ENCODE measurements at regions not wholly inside any gene's neighbourhood (a gene's known extent, or its start where the extent isn't known, plus 50 kb on each side); places are given as distances from the start of the nearest gene placed in this dataset.

DNA sequence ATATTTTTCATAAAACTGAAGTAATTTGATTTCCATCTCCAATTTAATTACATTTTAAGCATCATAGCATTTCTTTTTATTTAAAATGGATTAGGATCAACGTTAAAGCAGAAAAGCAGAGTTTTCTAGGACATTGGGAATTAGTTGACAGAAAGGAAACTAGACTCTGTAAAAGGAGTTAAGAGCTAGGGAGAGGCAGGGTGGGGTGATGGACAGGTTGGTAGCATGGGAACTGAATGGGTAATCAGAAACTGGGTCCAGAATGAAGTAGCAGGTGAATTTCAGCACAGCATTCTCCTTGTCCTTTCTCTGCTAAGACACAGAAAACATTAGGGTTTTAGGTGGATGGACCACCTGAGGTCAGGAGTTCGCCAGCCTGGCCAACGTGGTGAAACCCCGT lies 97.6 kb downstream of the ANAPC4 start:
- H3K4me3 ChIP-seq (ENCODE audit: low read depth in 1 of 2, low read length in 2 of 2) = no peak overlapping the region
- H3K9ac ChIP-seq (ENCODE audit: low read depth in 1 of 2, low read length in 2 of 2) = no peak overlapping the region
- no peaks in the 10 kb centered on the region for H3K36me3 ChIP-seq (ENCODE audit: control insufficient read depth in 1 of 2, insufficient read depth in 2 of 2, low read length in 2 of 2)
- peaks cover 0 to 18% of the 10 kb centered on the region in 2 donors for H3K4me1 ChIP-seq (ENCODE audit: control insufficient read depth in 1 of 2, insufficient read depth in 2 of 2, low read length in 2 of 2)
- no peaks in the 10 kb centered on the region for H3K9me3 ChIP-seq (ENCODE audit: control insufficient read depth in 1 of 2, low read length in 2 of 2)
- H3K27ac ChIP-seq (ENCODE audit: low read depth, low read length) = no peak overlapping the region
- no peaks in the 10 kb centered on the region for H3K27me3 ChIP-seq (ENCODE audit: control insufficient read depth in 1 of 2, insufficient read depth in 2 of 2, low read length in 2 of 2)

DNA sequence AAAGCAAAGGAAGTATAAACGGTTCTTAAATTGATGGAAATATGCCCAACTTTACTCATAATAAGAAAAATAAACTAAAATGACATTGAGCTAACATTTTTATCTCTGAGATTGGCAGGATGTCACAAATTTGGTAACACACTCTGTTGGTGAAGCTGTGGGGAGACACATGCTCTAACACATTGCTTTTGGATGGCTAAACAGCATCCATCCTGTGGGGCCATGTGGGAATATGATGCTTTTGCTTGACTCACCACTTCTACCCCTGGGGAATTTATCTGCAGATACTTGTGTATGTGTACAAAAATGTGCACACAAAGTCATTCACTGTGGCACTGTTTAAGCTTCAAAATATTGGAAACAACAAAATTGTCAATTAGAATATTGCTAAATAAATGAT lies 100.2 kb downstream of the ANAPC4 start:
- Histone ChIP-seq H3K4me3 (ENCODE audit: low read depth in 1 of 2, low read length in 2 of 2) (no peak overlapping the region), H3K36me3 (ENCODE audit: control insufficient read depth in 1 of 2, insufficient read depth in 2 of 2, low read length in 2 of 2) (no peaks in the 10 kb centered on the region), H3K9me3 (ENCODE audit: control insufficient read depth in 1 of 2, low read length in 2 of 2) (no peaks in the 10 kb centered on the region), H3K9ac (ENCODE audit: low read depth in 1 of 2, low read length in 2 of 2) (no peak overlapping the region), H3K27me3 (ENCODE audit: control insufficient read depth in 1 of 2, insufficient read depth in 2 of 2, low read length in 2 of 2) (no peaks in the 10 kb centered on the region), H3K4me1 (ENCODE audit: control insufficient read depth in 1 of 2, insufficient read depth in 2 of 2, low read length in 2 of 2) (peaks cover 0 to 18% of the 10 kb centered on the region in 2 donors), H3K27ac (ENCODE audit: low read depth, low read length) (no peak overlapping the region)

DNA sequence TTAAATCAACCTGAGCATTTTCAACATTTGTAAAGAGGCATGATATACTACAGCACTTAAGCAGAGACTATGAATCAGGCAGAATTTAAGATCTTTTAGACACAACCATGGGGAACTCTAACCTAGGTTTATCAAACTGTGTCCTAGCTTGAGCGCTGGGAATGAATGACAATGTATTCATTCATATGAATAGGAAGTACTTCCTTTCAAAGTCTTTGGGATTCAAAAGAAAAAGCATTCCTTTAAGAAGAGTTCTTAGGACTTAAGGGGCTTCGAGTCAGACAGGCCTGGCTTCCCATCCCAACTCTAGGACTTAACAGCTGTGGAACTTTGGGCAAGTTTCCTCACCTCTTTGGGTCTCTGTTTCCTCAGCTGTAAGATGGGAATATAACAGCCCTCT lies 104.6 kb downstream of the ANAPC4 start:
- H3K27me3 ChIP-seq (ENCODE audit: control insufficient read depth in 1 of 2, insufficient read depth in 2 of 2, low read length in 2 of 2) = no peaks in the 10 kb centered on the region
- H3K36me3 ChIP-seq (ENCODE audit: control insufficient read depth in 1 of 2, insufficient read depth in 2 of 2, low read length in 2 of 2) = no peaks in the 10 kb centered on the region
- no peak overlapping the region for H3K27ac ChIP-seq (ENCODE audit: low read depth, low read length)
- H3K4me3 ChIP-seq (ENCODE audit: low read depth in 1 of 2, low read length in 2 of 2) = no peak overlapping the region
- H3K4me1 ChIP-seq (ENCODE audit: control insufficient read depth in 1 of 2, insufficient read depth in 2 of 2, low read length in 2 of 2) = peaks cover 0 to 6% of the 10 kb centered on the region in 2 donors
- H3K9ac ChIP-seq (ENCODE audit: low read depth in 1 of 2, low read length in 2 of 2) = no peak overlapping the region
- no peaks in the 10 kb centered on the region for H3K9me3 ChIP-seq (ENCODE audit: control insufficient read depth in 1 of 2, low read length in 2 of 2)

DNA sequence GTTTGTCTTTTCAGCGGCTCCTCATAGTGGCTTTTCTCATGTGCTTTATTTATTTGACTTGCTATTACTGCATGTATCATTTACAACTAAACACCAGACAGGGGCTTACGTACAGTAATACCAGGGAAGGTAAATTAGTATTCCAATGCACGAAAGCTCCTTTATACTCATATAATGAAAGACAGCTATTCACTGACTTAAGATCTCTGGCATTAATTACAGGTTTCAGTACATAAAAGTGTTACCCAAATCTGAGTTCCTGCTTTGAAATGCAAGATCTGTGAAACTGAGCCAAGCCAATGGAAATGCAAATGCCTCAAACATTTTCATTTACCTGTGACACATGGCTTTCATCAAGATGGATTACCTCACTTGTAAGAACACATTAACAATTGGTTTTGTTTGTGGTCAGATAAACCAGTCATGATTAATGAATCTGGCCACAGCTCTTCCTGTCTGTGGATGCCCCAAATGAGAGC lies 107.2 kb downstream of the ANAPC4 start:
- peaks cover 0 to 6% of the 10 kb centered on the region in 2 donors for H3K4me1 ChIP-seq (ENCODE audit: control insufficient read depth in 1 of 2, insufficient read depth in 2 of 2, low read length in 2 of 2)
- H3K9me3 ChIP-seq (ENCODE audit: control insufficient read depth in 1 of 2, low read length in 2 of 2) = peaks cover 5 to 10% of the 10 kb centered on the region in 2 donors
- no peak overlapping the region for H3K9ac ChIP-seq (ENCODE audit: low read depth in 1 of 2, low read length in 2 of 2)
- H3K27ac ChIP-seq (ENCODE audit: low read depth, low read length) = no peak overlapping the region
- H3K36me3 ChIP-seq (ENCODE audit: control insufficient read depth in 1 of 2, insufficient read depth in 2 of 2, low read length in 2 of 2) = no peaks in the 10 kb centered on the region
- no peak overlapping the region for H3K4me3 ChIP-seq (ENCODE audit: low read depth in 1 of 2, low read length in 2 of 2)
- H3K27me3 ChIP-seq (ENCODE audit: control insufficient read depth in 1 of 2, insufficient read depth in 2 of 2, low read length in 2 of 2) = no peaks in the 10 kb centered on the region

DNA sequence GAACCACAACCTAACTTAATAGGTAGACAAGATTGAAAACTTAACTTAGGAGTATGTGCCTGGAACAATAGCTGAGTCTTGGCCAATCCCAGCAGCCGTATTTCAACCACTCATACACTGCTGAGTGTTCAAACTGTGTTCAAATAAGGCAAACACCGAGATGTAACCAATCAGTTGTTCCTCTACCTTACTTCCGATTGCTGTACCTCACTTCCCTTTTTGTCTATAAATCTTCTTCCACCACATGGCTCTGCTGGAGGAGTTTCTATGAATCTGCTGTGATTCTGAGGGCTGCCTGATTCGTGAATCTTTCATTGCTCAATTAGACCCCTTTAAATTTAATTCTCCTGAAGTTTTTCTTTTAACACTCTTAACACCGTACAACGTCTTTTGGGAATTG lies 108.0 kb downstream of the ANAPC4 start:
- Histone ChIP-seq H3K9me3 (ENCODE audit: control insufficient read depth in 1 of 2, low read length in 2 of 2) (peaks cover 5 to 10% of the 10 kb centered on the region in 2 donors), H3K9ac (ENCODE audit: low read depth in 1 of 2, low read length in 2 of 2) (no peak overlapping the region), H3K36me3 (ENCODE audit: control insufficient read depth in 1 of 2, insufficient read depth in 2 of 2, low read length in 2 of 2) (no peaks in the 10 kb centered on the region), H3K4me3 (ENCODE audit: low read depth in 1 of 2, low read length in 2 of 2) (no peak overlapping the region), H3K4me1 (ENCODE audit: control insufficient read depth in 1 of 2, insufficient read depth in 2 of 2, low read length in 2 of 2) (peaks cover 0 to 6% of the 10 kb centered on the region in 2 donors), H3K27ac (ENCODE audit: low read depth, low read length) (no peak overlapping the region), H3K27me3 (ENCODE audit: control insufficient read depth in 1 of 2, insufficient read depth in 2 of 2, low read length in 2 of 2) (no peaks in the 10 kb centered on the region)

DNA sequence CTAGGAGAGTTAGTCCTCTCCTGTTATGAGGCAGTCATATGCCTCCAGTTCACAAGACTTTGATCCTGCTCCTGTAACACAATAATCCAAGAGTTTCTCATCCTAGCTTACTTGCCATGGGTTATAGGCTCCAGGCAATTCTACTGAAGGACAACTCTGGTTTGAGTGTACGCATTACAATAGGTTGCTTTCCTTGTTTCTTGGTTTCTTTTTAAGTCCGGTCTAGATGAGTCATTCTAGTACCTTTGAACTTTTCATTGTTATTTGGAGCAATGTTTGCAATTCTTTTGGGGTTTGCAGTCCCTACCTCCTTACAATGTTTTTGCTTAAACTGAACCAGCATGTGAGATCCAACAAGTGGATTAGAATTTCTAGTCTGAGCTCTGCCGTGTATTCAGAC lies 109.1 kb downstream of the ANAPC4 start:
- H3K36me3 ChIP-seq (ENCODE audit: control insufficient read depth in 1 of 2, insufficient read depth in 2 of 2, low read length in 2 of 2) = no peaks in the 10 kb centered on the region
- H3K27me3 ChIP-seq (ENCODE audit: control insufficient read depth in 1 of 2, insufficient read depth in 2 of 2, low read length in 2 of 2) = no peaks in the 10 kb centered on the region
- H3K9me3 ChIP-seq (ENCODE audit: control insufficient read depth in 1 of 2, low read length in 2 of 2) = peaks cover 5 to 10% of the 10 kb centered on the region in 2 donors
- H3K4me3 ChIP-seq (ENCODE audit: low read depth in 1 of 2, low read length in 2 of 2) = no peak overlapping the region
- H3K4me1 ChIP-seq (ENCODE audit: control insufficient read depth in 1 of 2, insufficient read depth in 2 of 2, low read length in 2 of 2) = peaks cover 0 to 6% of the 10 kb centered on the region in 2 donors
- H3K9ac ChIP-seq (ENCODE audit: low read depth in 1 of 2, low read length in 2 of 2) = no peak overlapping the region
- H3K27ac ChIP-seq (ENCODE audit: low read depth, low read length) = no peak overlapping the region

DNA sequence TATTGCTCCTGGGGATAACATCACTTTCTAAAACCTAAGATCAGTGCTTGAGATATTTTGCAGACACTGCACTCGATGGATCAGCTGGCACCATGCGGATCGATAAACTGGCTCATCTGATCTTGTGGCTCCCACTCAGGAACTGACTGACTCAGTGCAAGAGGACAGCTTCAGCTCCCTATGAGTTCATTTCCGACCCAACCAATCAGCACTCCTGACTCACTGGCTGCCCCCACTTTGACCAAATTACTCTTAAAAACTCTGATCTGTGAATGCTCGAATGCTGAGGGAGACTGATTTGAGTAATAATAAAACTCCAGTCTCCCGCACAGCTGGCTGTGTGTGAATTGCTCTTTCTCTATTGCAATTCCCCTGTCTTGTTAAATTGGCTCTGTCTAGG lies 110.1 kb downstream of the ANAPC4 start:
- no peaks in the 10 kb centered on the region for H3K36me3 ChIP-seq (ENCODE audit: control insufficient read depth in 1 of 2, insufficient read depth in 2 of 2, low read length in 2 of 2)
- H3K9me3 ChIP-seq (ENCODE audit: control insufficient read depth in 1 of 2, low read length in 2 of 2) = peaks cover 5 to 10% of the 10 kb centered on the region in 2 donors
- peaks cover 0 to 6% of the 10 kb centered on the region in 2 donors for H3K4me1 ChIP-seq (ENCODE audit: control insufficient read depth in 1 of 2, insufficient read depth in 2 of 2, low read length in 2 of 2)
- H3K9ac ChIP-seq (ENCODE audit: low read depth in 1 of 2, low read length in 2 of 2) = no peak overlapping the region
- no peak overlapping the region for H3K4me3 ChIP-seq (ENCODE audit: low read depth in 1 of 2, low read length in 2 of 2)
- H3K27ac ChIP-seq (ENCODE audit: low read depth, low read length) = no peak overlapping the region
- H3K27me3 ChIP-seq (ENCODE audit: control insufficient read depth in 1 of 2, insufficient read depth in 2 of 2, low read length in 2 of 2) = no peaks in the 10 kb centered on the region

DNA sequence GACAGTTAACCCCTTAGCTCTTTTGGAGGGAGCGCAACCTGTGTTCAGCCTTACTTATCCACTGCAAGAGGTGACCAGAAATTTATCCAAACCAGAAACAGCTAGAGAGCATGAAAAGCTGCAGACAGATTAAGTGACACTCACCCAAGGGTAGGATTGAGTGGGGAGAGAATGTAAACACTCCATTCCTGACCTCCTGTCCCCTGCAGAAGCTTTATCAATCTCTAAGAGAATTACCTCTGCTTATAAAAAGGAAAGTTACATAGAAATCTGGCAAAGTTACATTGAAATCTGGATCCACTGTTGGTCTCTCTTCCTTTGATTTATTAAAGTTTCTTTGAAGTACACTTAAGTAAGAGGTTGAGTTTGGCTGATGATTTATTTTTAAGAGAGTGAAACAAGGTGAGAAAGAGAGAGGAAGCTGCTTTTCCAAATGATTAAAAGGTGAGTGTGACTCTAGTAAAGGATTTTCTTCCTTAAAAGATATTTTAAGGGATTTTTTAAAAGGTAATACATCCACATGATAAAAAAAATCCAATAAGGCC lies 112.3 kb downstream of the ANAPC4 start:
- H3K9me3 ChIP-seq (ENCODE audit: control insufficient read depth in 1 of 2, low read length in 2 of 2) = peaks cover 5 to 10% of the 10 kb centered on the region in 2 donors
- H3K27ac ChIP-seq (ENCODE audit: low read depth, low read length) = no peak overlapping the region
- H3K4me3 ChIP-seq (ENCODE audit: low read depth in 1 of 2, low read length in 2 of 2) = no peak overlapping the region
- no peak overlapping the region for H3K9ac ChIP-seq (ENCODE audit: low read depth in 1 of 2, low read length in 2 of 2)
- no peaks in the 10 kb centered on the region for H3K36me3 ChIP-seq (ENCODE audit: control insufficient read depth in 1 of 2, insufficient read depth in 2 of 2, low read length in 2 of 2)
- H3K27me3 ChIP-seq (ENCODE audit: control insufficient read depth in 1 of 2, insufficient read depth in 2 of 2, low read length in 2 of 2) = no peaks in the 10 kb centered on the region
- peaks cover 0 to 6% of the 10 kb centered on the region in 2 donors for H3K4me1 ChIP-seq (ENCODE audit: control insufficient read depth in 1 of 2, insufficient read depth in 2 of 2, low read length in 2 of 2)

DNA sequence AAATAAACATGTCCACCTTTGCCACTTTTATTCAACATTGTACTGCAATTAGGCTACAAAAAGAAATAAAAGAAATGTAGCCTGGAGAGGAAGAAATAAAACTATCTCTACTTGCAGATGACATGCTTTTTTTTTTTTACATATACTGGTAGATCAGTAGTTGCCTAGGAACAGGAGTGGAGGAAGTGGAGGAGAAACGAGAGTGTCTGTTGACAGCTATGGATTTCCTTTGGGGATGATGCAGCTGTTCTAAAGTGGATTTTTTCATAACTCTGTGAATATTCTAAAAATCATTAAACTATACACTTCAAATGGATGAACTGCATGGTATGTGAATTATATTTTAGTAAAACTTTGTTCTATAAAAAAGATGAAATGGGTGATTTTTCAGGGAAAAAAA lies 116.4 kb downstream of the ANAPC4 start:
- no peak overlapping the region for H3K4me3 ChIP-seq (ENCODE audit: low read depth in 1 of 2, low read length in 2 of 2)
- no peak overlapping the region for H3K27ac ChIP-seq (ENCODE audit: low read depth, low read length)
- H3K9me3 ChIP-seq (ENCODE audit: control insufficient read depth in 1 of 2, low read length in 2 of 2) = no peaks in the 10 kb centered on the region
- H3K4me1 ChIP-seq (ENCODE audit: control insufficient read depth in 1 of 2, insufficient read depth in 2 of 2, low read length in 2 of 2) = no peaks in the 10 kb centered on the region
- no peak overlapping the region for H3K9ac ChIP-seq (ENCODE audit: low read depth in 1 of 2, low read length in 2 of 2)
- H3K36me3 ChIP-seq (ENCODE audit: control insufficient read depth in 1 of 2, insufficient read depth in 2 of 2, low read length in 2 of 2) = no peaks in the 10 kb centered on the region
- no peaks in the 10 kb centered on the region for H3K27me3 ChIP-seq (ENCODE audit: control insufficient read depth in 1 of 2, insufficient read depth in 2 of 2, low read length in 2 of 2)

DNA sequence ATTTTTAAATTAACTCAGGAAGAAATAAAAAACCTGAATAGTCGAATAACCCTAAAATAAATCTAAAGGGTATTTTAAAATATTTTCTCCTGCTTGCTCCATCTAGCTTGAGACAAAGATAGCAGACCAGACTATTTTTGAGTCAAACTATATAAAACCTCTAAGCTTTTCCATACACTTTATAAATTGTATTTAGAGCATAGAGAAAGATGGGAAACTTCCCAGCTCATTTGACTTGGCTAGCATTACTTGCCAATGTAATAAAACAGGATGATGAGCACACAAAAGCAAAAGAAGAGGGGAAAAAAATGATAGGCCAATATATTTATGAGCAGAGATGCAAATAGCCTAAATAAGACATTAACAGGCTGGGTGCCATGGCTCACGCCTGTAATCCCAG lies 117.1 kb downstream of the ANAPC4 start:
- Histone ChIP-seq H3K4me3 (ENCODE audit: low read depth in 1 of 2, low read length in 2 of 2) (no peak overlapping the region), H3K9ac (ENCODE audit: low read depth in 1 of 2, low read length in 2 of 2) (no peak overlapping the region), H3K4me1 (ENCODE audit: control insufficient read depth in 1 of 2, insufficient read depth in 2 of 2, low read length in 2 of 2) (no peaks in the 10 kb centered on the region), H3K27ac (ENCODE audit: low read depth, low read length) (no peak overlapping the region), H3K27me3 (ENCODE audit: control insufficient read depth in 1 of 2, insufficient read depth in 2 of 2, low read length in 2 of 2) (no peaks in the 10 kb centered on the region), H3K9me3 (ENCODE audit: control insufficient read depth in 1 of 2, low read length in 2 of 2) (no peaks in the 10 kb centered on the region), H3K36me3 (ENCODE audit: control insufficient read depth in 1 of 2, insufficient read depth in 2 of 2, low read length in 2 of 2) (no peaks in the 10 kb centered on the region)

All from duodenal mucosa (tissue), 2 donors.